GM13976 (cell line): ENCODE measurements at regions not wholly inside any gene's neighbourhood (a gene's known extent, or its start where the extent isn't known, plus 50 kb on each side); places are given as distances from the start of the nearest gene placed in this dataset.

ENCODE experiments used
- DNase-seq: peaks from one replicate; pipeline ENCODE4 v3.0.0; 2012; ENCODE audit warnings: low spot score
- CTCF ChIP-seq: IDR thresholded peaks from 2 replicates; pipeline ENCODE4 v1.5.1; 2012; ENCODE audit warnings: borderline replicate concordance, mild to moderate bottlenecking; ENCODE audit not compliant: insufficient read depth; ENCODE audit errors: extremely low read depth, missing control alignments, control extremely low read depth
- in situ Hi-C: fragments of 300-500 bp; cut with MboI; formaldehyde crosslinking; loops from one replicate; pipeline ENCODE4 v1.12.0; 2022; ENCODE audit warnings: low sequenced_read_pairs, mixed read lengths, inconsistent platforms; ENCODE audit not compliant: unreplicated experiment

- no peak for TF ChIP-seq CTCF
- no peak for DNase-seq
- in situ Hi-C loops = no loop called here
Measured at GRCh38 chr4:23327120-23327519, 562.7 kb downstream of the PPARGC1A start.

- no peak for TF ChIP-seq CTCF
- DNase-seq = no peak
- in situ Hi-C loops = no loop called here
Measured at GRCh38 chr4:23324021-23324690, 565.7 kb downstream of the PPARGC1A start.

- no peak for DNase-seq
- in situ Hi-C loops = no loop called here
- TF ChIP-seq CTCF = no peak
Measured at GRCh38 chr4:23323436-23323835, 566.4 kb downstream of the PPARGC1A start.

GRCh38 chr4:23322732-23323131 lies 567.1 kb downstream of the PPARGC1A start:
- TF ChIP-seq CTCF = no peak
- no peak for DNase-seq
- in situ Hi-C loops = no loop called here

- in situ Hi-C loops = no loop called here
- DNase-seq = no peak
- no peak for TF ChIP-seq CTCF
Measured at GRCh38 chr4:23320931-23321587, 568.8 kb downstream of the PPARGC1A start.

- TF ChIP-seq CTCF = no peak
- in situ Hi-C loops = no loop called here
- DNase-seq = no peak
Measured at GRCh38 chr4:23312686-23313085, 577.2 kb downstream of the PPARGC1A start.

GRCh38 chr4:23311983-23312382 lies 577.9 kb downstream of the PPARGC1A start:
- DNase-seq = no peak
- TF ChIP-seq CTCF = no peak
- in situ Hi-C loops = no loop called here
